ENCODE measurements at regions not wholly inside any gene's neighbourhood (a gene's known extent, or its start where the extent isn't known, plus 50 kb on each side); places are given as distances from the start of the nearest gene placed in this dataset.

- ChIA-PET POLR2A (no interaction called here), CTCF (interaction anchor here (0.7 kb wide), 2 partner anchors 88 to 305 kb away, joined by 3 to 4 read pairs; no protein-coding TSS in a partner anchor)
- TF ChIP-seq ZNF384 (IDR thresholded peaks at IDR 0.05): no peak
- TF ChIP-seq FOXM1 (IDR thresholded peaks at IDR 0.05; ENCODE audit: borderline replicate concordance): no peak
- TF ChIP-seq ARNT (IDR thresholded peaks at IDR 0.05): no peak
- TF ChIP-seq PKNOX1 (IDR thresholded peaks at IDR 0.05): no peak
- no peak for TF ChIP-seq FOXA1 (IDR thresholded peaks at IDR 0.05)
- no peak for TF ChIP-seq HDGF (IDR thresholded peaks at IDR 0.05; ENCODE audit: borderline replicate concordance)
- TF ChIP-seq LEF1 (IDR thresholded peaks at IDR 0.05; ENCODE audit: borderline replicate concordance): no peak
- TF ChIP-seq SP1 (IDR thresholded peaks at IDR 0.05): no peak
- no peak for TF ChIP-seq CTBP1 (IDR thresholded peaks at IDR 0.05; ENCODE audit: borderline replicate concordance)
- no peak for TF ChIP-seq L3MBTL2 (conservative IDR thresholded peaks at IDR 0.05)
- no peak for TF ChIP-seq SUZ12 (IDR thresholded peaks at IDR 0.05)
- DNase-seq (ENCODE audit: extremely low spot score): no peak
Measured at GRCh38 chr4:153938994-153939393, 150.1 kb upstream of the SFRP2 start.

- ChIA-PET CTCF (no interaction called here), POLR2A (no interaction called here)
- TF ChIP-seq FOXK2 (IDR thresholded peaks at IDR 0.05) (no peak), ZNF384 (IDR thresholded peaks at IDR 0.05) (no peak), SP1 (IDR thresholded peaks at IDR 0.05) (no peak), HDGF (IDR thresholded peaks at IDR 0.05; ENCODE audit: borderline replicate concordance) (no peak), NFRKB (IDR thresholded peaks at IDR 0.05) (no peak), TARDBP (IDR thresholded peaks at IDR 0.05) (no peak), SUZ12 (IDR thresholded peaks at IDR 0.05) (no peak)
- DNase-seq (ENCODE audit: extremely low spot score): no peak
Measured at GRCh38 chr4:153937289-153937688, 148.4 kb upstream of the SFRP2 start.

- no peak for DNase-seq (ENCODE audit: extremely low spot score)
- CTCF ChIA-PET: no interaction called here
- TF ChIP-seq CTBP1 (IDR thresholded peaks at IDR 0.05; ENCODE audit: borderline replicate concordance): no peak
- no peak for TF ChIP-seq PKNOX1 (IDR thresholded peaks at IDR 0.05)
- no peak for TF ChIP-seq FOXM1 (IDR thresholded peaks at IDR 0.05; ENCODE audit: borderline replicate concordance)
- no peak for TF ChIP-seq SUZ12 (IDR thresholded peaks at IDR 0.05)
- TF ChIP-seq FOXK2 (IDR thresholded peaks at IDR 0.05): no peak
- no peak for TF ChIP-seq BHLHE40 (IDR thresholded peaks at IDR 0.05; ENCODE audit: borderline replicate concordance)
- TF ChIP-seq NFRKB (IDR thresholded peaks at IDR 0.05): no peak
- TF ChIP-seq TARDBP (IDR thresholded peaks at IDR 0.05): no peak
- TF ChIP-seq ELF4 (IDR thresholded peaks at IDR 0.05): no peak
- POLR2A ChIA-PET: no interaction called here
Measured at GRCh38 chr4:153936121-153936520, 147.2 kb upstream of the SFRP2 start.

GRCh38 chr4:153934688-153935017 lies 145.8 kb upstream of the SFRP2 start:
- TF ChIP-seq FOXA1 (IDR thresholded peaks at IDR 0.05) (no peak), BHLHE40 (IDR thresholded peaks at IDR 0.05; ENCODE audit: borderline replicate concordance) (no peak), LEF1 (IDR thresholded peaks at IDR 0.05; ENCODE audit: borderline replicate concordance) (no peak), TARDBP (IDR thresholded peaks at IDR 0.05) (no peak), CTBP1 (IDR thresholded peaks at IDR 0.05; ENCODE audit: borderline replicate concordance) (no peak), SP1 (IDR thresholded peaks at IDR 0.05) (no peak), ARNT (IDR thresholded peaks at IDR 0.05) (no peak), NFRKB (IDR thresholded peaks at IDR 0.05) (no peak), PKNOX1 (IDR thresholded peaks at IDR 0.05) (no peak), L3MBTL2 (conservative IDR thresholded peaks at IDR 0.05) (no peak), ZNF384 (IDR thresholded peaks at IDR 0.05) (no peak), FOXK2 (IDR thresholded peaks at IDR 0.05) (no peak), HDGF (IDR thresholded peaks at IDR 0.05; ENCODE audit: borderline replicate concordance) (no peak), SUZ12 (IDR thresholded peaks at IDR 0.05) (no peak), ELF4 (IDR thresholded peaks at IDR 0.05) (no peak), FOXM1 (IDR thresholded peaks at IDR 0.05; ENCODE audit: borderline replicate concordance) (no peak)
- no peak for DNase-seq (ENCODE audit: extremely low spot score)
- CTCF ChIA-PET: no interaction called here
- POLR2A ChIA-PET: interaction anchor here (0.6 kb wide), 1 partner anchor 19 kb away, joined by 4 read pairs; no protein-coding TSS in a partner anchor

GRCh38 chr4:153933915-153934687 lies 145.2 kb upstream of the SFRP2 start:
- TF ChIP-seq CTBP1 (IDR thresholded peaks at IDR 0.05; ENCODE audit: borderline replicate concordance): no peak
- no peak for TF ChIP-seq TARDBP (IDR thresholded peaks at IDR 0.05)
- TF ChIP-seq LEF1 (IDR thresholded peaks at IDR 0.05; ENCODE audit: borderline replicate concordance): no peak
- no peak for TF ChIP-seq FOXA1 (IDR thresholded peaks at IDR 0.05)
- no peak for TF ChIP-seq ARNT (IDR thresholded peaks at IDR 0.05)
- no peak for TF ChIP-seq L3MBTL2 (conservative IDR thresholded peaks at IDR 0.05)
- TF ChIP-seq HDGF (IDR thresholded peaks at IDR 0.05; ENCODE audit: borderline replicate concordance): no peak
- TF ChIP-seq PKNOX1 (IDR thresholded peaks at IDR 0.05): no peak
- TF ChIP-seq SP1 (IDR thresholded peaks at IDR 0.05): no peak
- TF ChIP-seq NFRKB (IDR thresholded peaks at IDR 0.05): no peak
- no peak for TF ChIP-seq FOXK2 (IDR thresholded peaks at IDR 0.05)
- TF ChIP-seq ELF4 (IDR thresholded peaks at IDR 0.05): no peak
- TF ChIP-seq SUZ12 (IDR thresholded peaks at IDR 0.05): no peak
- ChIA-PET CTCF (interaction anchor here (0.6 to 1.1 kb wide), 2 partner anchors 81 to 147 kb away, joined by 3 read pairs; no protein-coding TSS in a partner anchor), POLR2A (interaction anchor here (0.6 kb wide), 1 partner anchor 18 kb away, joined by 4 read pairs; no protein-coding TSS in a partner anchor)
- no peak for DNase-seq (ENCODE audit: extremely low spot score)
